Peyer's patch (tissue), 4 donors: ENCODE measurements at regions not wholly inside any gene's neighbourhood (a gene's known extent, or its start where the extent isn't known, plus 50 kb on each side); places are given as distances from the start of the nearest gene placed in this dataset.
A peak's percentile ranks its signal among the peaks of the same experiment; 100 is the strongest.

Experiments
- DNase-seq, 3 donors: peaks; one replicate each; pipeline ENCODE4 v3.0.0-alpha.2; 2017 to 2019
- H3K27ac ChIP-seq, 4 donors: fragments of 200-600 bp; sonication (generic); one replicate each; pipeline ENCODE4 v1.5.1; 2016 to 2019
- H3K27me3 ChIP-seq, 2 donors: fragments of 200-600 bp; sonication (generic); one replicate each; pipeline ENCODE4 v1.5.1; 2019
- H3K36me3 ChIP-seq, 3 donors: fragments of 200-600 bp; sonication (generic); one replicate each; pipeline ENCODE4 v1.5.1; 2016 to 2019
- H3K4me1 ChIP-seq, 4 donors: fragments of 200-600 bp; sonication (generic); one replicate each; pipeline ENCODE4 v1.5.1; 2016 to 2019
- H3K4me3 ChIP-seq, 4 donors: fragments of 200-600 bp; sonication (generic); 1 replicate in 3 of 4; 2 replicates in 1 of 4; pipeline ENCODE4 v1.5.1; 2016 to 2019; ENCODE audit warnings: mild to moderate bottlenecking in 1 of 4
- H3K9me3 ChIP-seq, 4 donors: fragments of 200-600 bp; sonication (generic); one replicate each; pipeline ENCODE4 v1.5.1; 2016 to 2019; ENCODE audit warnings: mild to moderate bottlenecking in 1 of 4
- POLR2A ChIP-seq, 2 donors: fragments of 450-650 bp; IDR thresholded peaks; one replicate each; pipeline ENCODE4 v1.5.1; 2017; ENCODE audit warnings: antibody characterized with exemption in 2 of 2, mild to moderate bottlenecking in 2 of 2, moderate library complexity in 2 of 2
- TF ChIP-seq, protein P1 (sequence below), 6 experiments: fragments of 450-650 bp in 4 of 6; fragments of 200-600 bp in 2 of 6; sonication (generic) in 1 of 6; IDR thresholded peaks; one replicate each; pipeline ENCODE4 v1.5.1; 2017 to 2019; ENCODE audit warnings: antibody characterized with exemption in 6 of 6, mild to moderate bottlenecking in 3 of 6, moderate library complexity in 1 of 6

DNA sequence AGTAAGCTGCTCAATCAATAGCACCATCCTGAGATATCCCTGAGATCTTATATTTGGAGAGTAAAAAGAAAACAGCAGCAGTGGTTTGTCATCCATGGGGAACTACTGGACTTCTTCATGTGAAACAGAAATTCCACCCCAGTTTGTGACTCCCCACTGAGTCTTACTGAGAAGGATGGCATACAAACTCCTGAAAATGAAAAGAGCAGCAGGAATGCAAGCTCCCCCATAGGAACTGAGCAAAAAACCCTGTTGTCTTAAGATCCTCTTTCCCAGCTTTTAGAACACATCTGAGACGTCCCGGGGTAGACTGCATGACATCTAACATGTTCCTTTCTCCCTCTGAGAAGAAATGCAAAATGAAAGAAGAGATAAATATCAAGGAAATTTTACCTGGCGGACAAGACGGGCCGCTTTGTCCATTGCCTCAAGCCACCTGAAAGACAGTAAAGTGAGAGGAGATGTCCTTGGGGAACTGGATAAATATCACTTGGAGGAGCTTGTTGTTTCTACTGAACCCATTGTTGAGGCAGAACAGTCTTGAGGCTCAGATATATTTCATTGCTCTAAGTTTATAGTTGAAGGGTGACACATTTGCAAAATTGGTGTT lies 117.1 kb downstream of the NUDT12 start:
- DNase-seq, result no peak
- H3K36me3 ChIP-seq, result no peaks in the 10 kb centered on the region

GRCh38 chr5:103444333-103445038 lies 118.1 kb downstream of the NUDT12 start:
- TF ChIP-seq POLR2A (IDR thresholded peaks at IDR 0.05), result no peak
- TF ChIP-seq, protein P1, sequence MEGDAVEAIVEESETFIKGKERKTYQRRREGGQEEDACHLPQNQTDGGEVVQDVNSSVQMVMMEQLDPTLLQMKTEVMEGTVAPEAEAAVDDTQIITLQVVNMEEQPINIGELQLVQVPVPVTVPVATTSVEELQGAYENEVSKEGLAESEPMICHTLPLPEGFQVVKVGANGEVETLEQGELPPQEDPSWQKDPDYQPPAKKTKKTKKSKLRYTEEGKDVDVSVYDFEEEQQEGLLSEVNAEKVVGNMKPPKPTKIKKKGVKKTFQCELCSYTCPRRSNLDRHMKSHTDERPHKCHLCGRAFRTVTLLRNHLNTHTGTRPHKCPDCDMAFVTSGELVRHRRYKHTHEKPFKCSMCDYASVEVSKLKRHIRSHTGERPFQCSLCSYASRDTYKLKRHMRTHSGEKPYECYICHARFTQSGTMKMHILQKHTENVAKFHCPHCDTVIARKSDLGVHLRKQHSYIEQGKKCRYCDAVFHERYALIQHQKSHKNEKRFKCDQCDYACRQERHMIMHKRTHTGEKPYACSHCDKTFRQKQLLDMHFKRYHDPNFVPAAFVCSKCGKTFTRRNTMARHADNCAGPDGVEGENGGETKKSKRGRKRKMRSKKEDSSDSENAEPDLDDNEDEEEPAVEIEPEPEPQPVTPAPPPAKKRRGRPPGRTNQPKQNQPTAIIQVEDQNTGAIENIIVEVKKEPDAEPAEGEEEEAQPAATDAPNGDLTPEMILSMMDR (IDR thresholded peaks at IDR 0.05), result no peak
- peak in 2 of 3 donors; percentile 46 to 51 for DNase-seq

More for the DNA sequence above, 117.1 kb downstream of the NUDT12 start:
- Histone ChIP-seq H3K4me3 (no peak overlapping the region), H3K9me3 (no peaks in the 10 kb centered on the region), H3K27me3 (no peaks in the 10 kb centered on the region), H3K4me1 (peaks cover 0 to 10% (median 0%) of the 10 kb centered on the region in 4 donors), H3K27ac (no peak overlapping the region)
- TF ChIP-seq, protein P1 (IDR thresholded peaks at IDR 0.05), result no peak
- no peak for TF ChIP-seq POLR2A (IDR thresholded peaks at IDR 0.05)

DNA sequence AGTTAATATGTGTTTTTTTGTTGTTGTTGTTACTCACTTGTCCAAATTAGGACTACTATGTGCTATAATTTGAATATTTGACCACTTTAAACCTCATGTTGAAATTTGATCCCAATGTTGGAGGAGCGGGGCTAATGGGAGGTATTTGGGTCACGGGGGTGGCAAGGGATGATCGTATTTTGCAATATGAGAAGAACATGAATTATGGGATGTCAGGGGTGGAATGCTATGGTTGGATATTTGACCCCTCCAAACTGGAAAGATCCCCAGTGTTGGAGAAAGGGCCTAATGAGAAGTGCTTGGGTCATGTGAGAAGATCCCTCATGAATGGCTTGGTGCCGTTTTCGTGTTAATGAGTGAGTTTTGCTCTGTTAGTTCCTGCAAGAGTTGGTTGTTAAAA lies 119.8 kb downstream of the NUDT12 start:
- Histone ChIP-seq H3K9me3 (peaks cover 0 to 9% (median 0%) of the 10 kb centered on the region in 4 donors), H3K4me3 (no peak overlapping the region), H3K4me1 (peaks cover 0 to 10% (median 0%) of the 10 kb centered on the region in 4 donors), H3K27ac (no peak overlapping the region), H3K27me3 (no peaks in the 10 kb centered on the region), H3K36me3 (no peaks in the 10 kb centered on the region)
- TF ChIP-seq, protein P1 (IDR thresholded peaks at IDR 0.05), result no peak
- TF ChIP-seq POLR2A (IDR thresholded peaks at IDR 0.05), result no peak
- no peak for DNase-seq

More at GRCh38 chr5:103444333-103445038, 118.1 kb downstream of the NUDT12 start:
- Histone ChIP-seq H3K9me3 (peaks cover 0 to 4% (median 0%) of the 10 kb centered on the region in 4 donors), H3K4me1 (peaks cover 0 to 10% (median 0%) of the 10 kb centered on the region in 4 donors), H3K4me3 (no peak overlapping the region), H3K27ac (peak overlapping the region in 1 of 4 donors; percentile 35), H3K36me3 (no peaks in the 10 kb centered on the region), H3K27me3 (no peaks in the 10 kb centered on the region)

DNA sequence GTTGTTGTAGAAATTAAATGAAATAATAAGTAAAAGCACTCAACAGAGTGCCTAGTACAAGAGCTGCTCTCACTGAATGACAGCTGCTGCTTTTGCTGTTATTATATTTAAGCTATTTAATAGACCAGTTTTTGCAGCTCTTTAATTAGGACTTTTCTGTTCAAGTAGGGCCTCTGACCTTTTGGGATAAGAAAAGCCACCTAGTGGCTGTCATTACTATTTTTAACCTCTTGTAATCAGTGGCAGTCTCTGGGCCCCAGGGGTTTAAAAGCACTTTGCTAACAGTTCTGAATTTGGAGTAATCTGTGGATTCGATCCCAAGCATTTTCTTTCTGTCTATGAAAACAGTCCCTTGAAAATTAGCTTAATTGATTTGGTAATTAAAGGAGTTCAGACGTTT lies 121.1 kb downstream of the NUDT12 start:
- peaks cover 0 to 10% (median 0%) of the 10 kb centered on the region in 4 donors for H3K4me1 ChIP-seq
- TF ChIP-seq, protein P1 (IDR thresholded peaks at IDR 0.05), result peak in 1 of 6 experiments; percentile 4
- TF ChIP-seq POLR2A (IDR thresholded peaks at IDR 0.05), result no peak
- no peak for DNase-seq
- H3K4me3 ChIP-seq, result no peak overlapping the region
- peaks cover 0 to 9% (median 0%) of the 10 kb centered on the region in 4 donors for H3K9me3 ChIP-seq
- H3K36me3 ChIP-seq, result no peaks in the 10 kb centered on the region
- H3K27ac ChIP-seq, result no peak overlapping the region
- H3K27me3 ChIP-seq, result no peaks in the 10 kb centered on the region

- TF ChIP-seq POLR2A (IDR thresholded peaks at IDR 0.05), result no peak
- TF ChIP-seq, protein P1 (IDR thresholded peaks at IDR 0.05), result no peak
- H3K27me3 ChIP-seq, result no peaks in the 10 kb centered on the region
- DNase-seq, result no peak
- H3K27ac ChIP-seq, result no peak overlapping the region
- no peaks in the 10 kb centered on the region for H3K36me3 ChIP-seq
- H3K4me3 ChIP-seq, result no peak overlapping the region
- H3K4me1 ChIP-seq, result no peaks in the 10 kb centered on the region
- H3K9me3 ChIP-seq, result peaks cover 0 to 9% (median 0%) of the 10 kb centered on the region in 4 donors
Measured at GRCh38 chr5:103439007-103439406, 123.6 kb downstream of the NUDT12 start.
